ENCODE measurements at regions not wholly inside any gene's neighbourhood (a gene's known extent, or its start where the extent isn't known, plus 50 kb on each side); places are given as distances from the start of the nearest gene placed in this dataset.

DNA sequence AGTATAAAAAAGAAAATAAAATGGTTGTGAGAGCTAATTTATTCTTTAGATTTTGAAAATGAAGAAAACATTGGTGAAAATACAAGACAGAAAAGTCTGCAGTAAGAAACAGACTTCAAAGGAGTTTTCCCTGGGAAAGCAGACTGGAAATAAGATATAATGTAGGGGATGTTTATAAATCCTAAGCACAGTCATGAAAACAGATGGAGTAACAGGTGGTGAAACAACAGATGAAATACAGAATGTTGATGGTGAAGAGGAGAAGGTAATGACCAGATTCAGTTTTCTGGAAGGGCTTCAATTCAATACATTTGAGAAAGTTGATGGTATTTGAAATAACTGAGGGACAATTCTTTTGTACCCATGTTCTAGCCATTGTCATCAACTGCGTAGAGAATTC, 353.9 kb downstream of the CHL1 start:
- TF ChIP-seq, protein P1, sequence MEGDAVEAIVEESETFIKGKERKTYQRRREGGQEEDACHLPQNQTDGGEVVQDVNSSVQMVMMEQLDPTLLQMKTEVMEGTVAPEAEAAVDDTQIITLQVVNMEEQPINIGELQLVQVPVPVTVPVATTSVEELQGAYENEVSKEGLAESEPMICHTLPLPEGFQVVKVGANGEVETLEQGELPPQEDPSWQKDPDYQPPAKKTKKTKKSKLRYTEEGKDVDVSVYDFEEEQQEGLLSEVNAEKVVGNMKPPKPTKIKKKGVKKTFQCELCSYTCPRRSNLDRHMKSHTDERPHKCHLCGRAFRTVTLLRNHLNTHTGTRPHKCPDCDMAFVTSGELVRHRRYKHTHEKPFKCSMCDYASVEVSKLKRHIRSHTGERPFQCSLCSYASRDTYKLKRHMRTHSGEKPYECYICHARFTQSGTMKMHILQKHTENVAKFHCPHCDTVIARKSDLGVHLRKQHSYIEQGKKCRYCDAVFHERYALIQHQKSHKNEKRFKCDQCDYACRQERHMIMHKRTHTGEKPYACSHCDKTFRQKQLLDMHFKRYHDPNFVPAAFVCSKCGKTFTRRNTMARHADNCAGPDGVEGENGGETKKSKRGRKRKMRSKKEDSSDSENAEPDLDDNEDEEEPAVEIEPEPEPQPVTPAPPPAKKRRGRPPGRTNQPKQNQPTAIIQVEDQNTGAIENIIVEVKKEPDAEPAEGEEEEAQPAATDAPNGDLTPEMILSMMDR (conservative IDR thresholded peaks at IDR 0.05; ENCODE audit: low read depth, low read length): no peak
- TF ChIP-seq EZH2phosphoT487 (IDR thresholded peaks at IDR 0.05; ENCODE audit: borderline replicate concordance, low read length): no peak
- TF ChIP-seq EZH2 (IDR thresholded peaks at IDR 0.05; ENCODE audit: low read length, unreplicated experiment): no peak
